Pancreas (tissue), 10 donors: ENCODE measurements at regions not wholly inside any gene's neighbourhood (a gene's known extent, or its start where the extent isn't known, plus 50 kb on each side); places are given as distances from the start of the nearest gene placed in this dataset.

ENCODE experiments used
- ATAC-seq, 4 donors: fragments of 200-7000 bp; cut with Tn5 transposase; one replicate each; pipeline versions ENCODE4 v1.8.0 to v1.9.1; 2020; ENCODE audit warnings: mild to moderate bottlenecking in 4 of 4, moderate library complexity in 4 of 4
- DNase-seq, 6 donors: peaks; one replicate each; pipeline ENCODE4 v3.0.0-alpha.2; 2020
- FAIRE-seq: peaks from 2 replicates; lab custom pipeline; 2012; peaks lifted over from hg19 to GRCh38; lab: Jason Lieb, UNC
- H3K27ac ChIP-seq, 4 donors: fragments of 200-600 bp; sonication (generic); 1 replicate in 3 of 4; 2 replicates in 1 of 4; pipeline versions ENCODE4 v1.5.0 to v1.8.0; 2020
- H3K27me3 ChIP-seq, 4 donors: fragments of 200-600 bp; one replicate each; pipeline ENCODE4 v1.8.0; 2021
- H3K36me3 ChIP-seq, 3 donors: fragments of 200-600 bp; sonication (generic) in 1 of 3; one replicate each; pipeline versions ENCODE4 v1.5.0 to v1.8.0; 2020 to 2021
- H3K4me1 ChIP-seq, 3 donors: fragments of 200-600 bp; one replicate each; pipeline ENCODE4 v1.8.0; 2021
- H3K4me3 ChIP-seq, 4 donors: fragments of 200-600 bp; sonication (generic) in 2 of 4; one replicate each; pipeline versions ENCODE4 v1.5.0 to v1.8.0; 2020 to 2021
- H3K9me3 ChIP-seq, 4 donors: fragments of 200-600 bp; one replicate each; pipeline ENCODE4 v1.8.0; 2021
- WGBS, 2 donors: extraction: QIAGEN DNeasy Blood & Tissue Kit; methylation state at CpG; one replicate each; pipeline ENCODE4 v1.1.7; 2013; 5-methylcytosine and 5-hydroxymethylcytosine counted together
- intact Hi-C, 3 donors: fragments of 100-400 bp; cut with DNase I; formaldehyde crosslinking; loops; one replicate each; pipeline versions ENCODE4 v1.11.1 to v1.14.2; 2022
- TF ChIP-seq, protein P1 (sequence below), 4 donors: fragments of 200-600 bp; sonication (generic) in 3 of 4; IDR thresholded peaks; one replicate each; pipeline versions ENCODE4 v1.5.0 to v1.8.0; 2021; ENCODE audit warnings: antibody characterized with exemption in 4 of 4
- donor health status: healthy with polysubstance abuse.
- donor health status: DM: no; HTN: no; CAD: no; lungs with moderate emphysema.
- donor health status: DM: no; HTN: no; CAD: no.
- donor health status: control.
- donor health status: control.
- donor health status: Bipolar disorder and iron deficiency.
- donor health status: DM: yes; HTN: yes; CAD: no.
- donor health status: DM: no; HTN: no; CAD: no.
- donor health status: DM: no; HTN: no; CAD: no.
- donor health status: DM: yes; HTN: yes; CAD: no.

DNA sequence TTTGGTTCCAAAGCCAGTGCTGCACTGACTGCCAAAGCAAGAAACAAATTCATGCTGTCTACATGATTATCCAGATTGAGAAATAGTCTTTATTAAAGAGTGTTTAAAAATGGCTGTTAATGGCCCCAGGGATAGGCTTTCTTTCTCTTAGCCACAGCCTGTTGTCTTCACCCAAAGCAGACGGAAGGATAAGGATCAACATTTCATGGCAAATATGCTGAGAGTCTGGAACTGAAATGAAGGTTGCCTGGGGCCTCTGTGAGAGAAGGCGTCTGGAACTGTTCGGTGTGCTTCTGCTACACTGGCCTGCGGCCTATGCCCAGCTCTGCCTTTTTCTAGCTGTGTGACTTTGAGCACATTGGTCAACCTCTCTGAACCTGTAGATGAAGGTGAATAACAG is 373.0 kb upstream of the ZFP64 start:
- H3K27ac ChIP-seq, result no peak overlapping the region
- FAIRE-seq, result no peak
- TF ChIP-seq, protein P1, sequence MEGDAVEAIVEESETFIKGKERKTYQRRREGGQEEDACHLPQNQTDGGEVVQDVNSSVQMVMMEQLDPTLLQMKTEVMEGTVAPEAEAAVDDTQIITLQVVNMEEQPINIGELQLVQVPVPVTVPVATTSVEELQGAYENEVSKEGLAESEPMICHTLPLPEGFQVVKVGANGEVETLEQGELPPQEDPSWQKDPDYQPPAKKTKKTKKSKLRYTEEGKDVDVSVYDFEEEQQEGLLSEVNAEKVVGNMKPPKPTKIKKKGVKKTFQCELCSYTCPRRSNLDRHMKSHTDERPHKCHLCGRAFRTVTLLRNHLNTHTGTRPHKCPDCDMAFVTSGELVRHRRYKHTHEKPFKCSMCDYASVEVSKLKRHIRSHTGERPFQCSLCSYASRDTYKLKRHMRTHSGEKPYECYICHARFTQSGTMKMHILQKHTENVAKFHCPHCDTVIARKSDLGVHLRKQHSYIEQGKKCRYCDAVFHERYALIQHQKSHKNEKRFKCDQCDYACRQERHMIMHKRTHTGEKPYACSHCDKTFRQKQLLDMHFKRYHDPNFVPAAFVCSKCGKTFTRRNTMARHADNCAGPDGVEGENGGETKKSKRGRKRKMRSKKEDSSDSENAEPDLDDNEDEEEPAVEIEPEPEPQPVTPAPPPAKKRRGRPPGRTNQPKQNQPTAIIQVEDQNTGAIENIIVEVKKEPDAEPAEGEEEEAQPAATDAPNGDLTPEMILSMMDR (IDR thresholded peaks at IDR 0.05), result no peak
- WGBS, 2 donors, result 87 to 92% methylated on average over 4 of the region's 4 CpGs
- ATAC-seq, result no peak
- H3K36me3 ChIP-seq, result no peaks in the 10 kb centered on the region
- no peaks in the 10 kb centered on the region for H3K9me3 ChIP-seq
- H3K4me1 ChIP-seq, result no peaks in the 10 kb centered on the region
- H3K4me3 ChIP-seq, result no peak overlapping the region
- DNase-seq, result no peak
- intact Hi-C loops, result no loop called here
- H3K27me3 ChIP-seq, result no peaks in the 10 kb centered on the region

GRCh38 chr20:52552181-52552872 is 360.7 kb upstream of the ZFP64 start:
- Histone ChIP-seq H3K4me1 (no peaks in the 10 kb centered on the region), H3K36me3 (no peaks in the 10 kb centered on the region), H3K4me3 (no peak overlapping the region), H3K27me3 (no peaks in the 10 kb centered on the region), H3K9me3 (no peaks in the 10 kb centered on the region), H3K27ac (no peak overlapping the region)
- intact Hi-C loops, result no loop called here
- FAIRE-seq (no peak), DNase-seq (no peak), ATAC-seq (no peak)
- 59% methylated on average over 12 of the region's 12 CpGs for WGBS, 2 donors
- TF ChIP-seq, protein P1 (IDR thresholded peaks at IDR 0.05), result no peak

- Histone ChIP-seq H3K27me3 (no peaks in the 10 kb centered on the region), H3K4me3 (no peak overlapping the region), H3K36me3 (no peaks in the 10 kb centered on the region), H3K4me1 (no peaks in the 10 kb centered on the region), H3K27ac (no peak overlapping the region), H3K9me3 (no peaks in the 10 kb centered on the region)
- intact Hi-C loops, result no loop called here
- TF ChIP-seq, protein P1 (IDR thresholded peaks at IDR 0.05), result no peak
- 45 to 67% methylated on average over 4 of the region's 4 CpGs for WGBS, 2 donors
- FAIRE-seq (no peak), ATAC-seq (no peak), DNase-seq (no peak)
These were observed 350.6 kb upstream of the ZFP64 start for GRCh38 chr20:52542131-52542530.

- DNase-seq, result no peak
- Histone ChIP-seq H3K9me3 (no peaks in the 10 kb centered on the region), H3K4me3 (no peak overlapping the region), H3K36me3 (no peaks in the 10 kb centered on the region), H3K4me1 (no peaks in the 10 kb centered on the region), H3K27me3 (peaks cover 0 to 3% (median 0%) of the 10 kb centered on the region in 4 donors), H3K27ac (no peak overlapping the region)
- intact Hi-C loops, result no loop called here
- FAIRE-seq, result no peak
- ATAC-seq, result no peak
- 58 to 94% methylated on average over 1 of the region's 1 CpG for WGBS, 2 donors
- TF ChIP-seq, protein P1 (IDR thresholded peaks at IDR 0.05), result no peak
These were observed 348.9 kb upstream of the ZFP64 start for GRCh38 chr20:52540509-52540908.

GRCh38 chr20:52539891-52540290 is 348.3 kb upstream of the ZFP64 start:
- ATAC-seq (no peak), DNase-seq (no peak), FAIRE-seq (no peak)
- intact Hi-C loops, result no loop called here
- Histone ChIP-seq H3K27me3 (peaks cover 0 to 3% (median 0%) of the 10 kb centered on the region in 4 donors), H3K36me3 (no peaks in the 10 kb centered on the region), H3K9me3 (no peaks in the 10 kb centered on the region), H3K4me1 (no peaks in the 10 kb centered on the region), H3K4me3 (no peak overlapping the region), H3K27ac (no peak overlapping the region)
- TF ChIP-seq, protein P1 (IDR thresholded peaks at IDR 0.05), result no peak
- 75 to 76% methylated on average over 2 of the region's 2 CpGs for WGBS, 2 donors
